ENCODE measurements at regions not wholly inside any gene's neighbourhood (a gene's known extent, or its start where the extent isn't known, plus 50 kb on each side); places are given as distances from the start of the nearest gene placed in this dataset.

DNA sequence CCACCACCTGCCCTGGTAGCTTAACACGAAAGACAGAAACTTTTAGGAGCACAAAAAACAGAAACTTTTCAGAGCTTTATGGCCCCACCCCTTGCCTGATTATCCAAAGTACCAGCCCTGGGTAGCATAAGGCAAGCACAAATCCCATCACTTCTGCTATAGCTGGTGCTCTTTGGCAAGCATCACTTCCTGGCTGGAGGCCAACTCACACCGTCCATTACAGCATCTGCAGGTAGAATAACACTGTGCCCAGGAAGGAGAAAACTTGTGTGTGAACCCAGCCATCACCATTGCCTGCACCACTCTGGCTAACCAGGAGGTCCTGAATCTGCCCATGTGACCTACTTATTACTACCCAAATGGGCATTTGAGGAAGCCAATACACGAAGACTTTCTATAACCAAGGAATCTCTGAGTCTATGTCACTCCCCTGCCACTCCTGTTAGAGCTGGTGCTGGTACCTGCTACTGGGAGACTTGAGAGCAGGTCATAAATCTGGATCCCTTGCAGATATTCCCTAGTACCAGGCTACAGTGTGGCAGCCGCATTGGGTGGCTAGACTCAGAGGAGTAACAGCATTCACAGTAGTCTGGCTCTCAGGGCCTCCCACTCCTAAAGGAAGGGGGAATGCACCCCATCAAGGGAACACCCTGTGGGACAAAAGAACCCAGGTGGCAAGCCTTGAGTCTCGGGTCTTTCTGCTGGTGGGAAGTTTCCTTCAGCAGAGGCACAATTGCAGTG lies 73.3 kb upstream of the AKAP13 start:
- Histone ChIP-seq H2AFZ (no peak overlapping the region), H3K9ac (no peak overlapping the region), H3K9me3 (ENCODE audit: low read depth) (no peaks in the 10 kb centered on the region), H3K4me3 (no peak overlapping the region), H3K4me2 (ENCODE audit: unreplicated experiment) (no peak overlapping the region), H3K4me1 (ENCODE audit: insufficient read depth) (no peaks in the 10 kb centered on the region), H3K9me2 (ENCODE audit: insufficient read depth) (no peaks in the 10 kb centered on the region), H3K36me3 (ENCODE audit: low read depth) (no peaks in the 10 kb centered on the region), H3K27ac (no peak overlapping the region), H4K20me1 (ENCODE audit: insufficient read depth) (no peaks in the 10 kb centered on the region), H3K79me2 (ENCODE audit: insufficient read depth) (no peaks in the 10 kb centered on the region), H3K27me3 (replicated peaks; ENCODE audit: insufficient read depth) (no peaks in the 10 kb centered on the region), H3F3A (ENCODE audit: insufficient read depth) (no peaks in the 10 kb centered on the region)
- 71% methylated on average over 5 of the region's 5 CpGs for WGBS, 2 experiments (ENCODE audit: low coverage in 1 of 2, low lambda C conversion rate in 2 of 2, missing lambda C conversion rate in 2 of 2)
- no peak for DNase-seq
- TF ChIP-seq EZH2phosphoT487 (IDR thresholded peaks at IDR 0.05; ENCODE audit: insufficient read depth, low read depth) (no peak), EZH2 (IDR thresholded peaks at IDR 0.05; ENCODE audit: insufficient read depth, poor library complexity, severe bottlenecking) (no peak)
- in situ Hi-C loops (cut with MboI): no loop called here

- Histone ChIP-seq H3K4me1 (ENCODE audit: insufficient read depth) (0 out of 2 replicates have a peak, but pooled peaks cover 3% of the 10 kb centered on the region), H3K36me3 (ENCODE audit: low read depth) (no peaks in the 10 kb centered on the region), H3F3A (ENCODE audit: insufficient read depth) (no peaks in the 10 kb centered on the region), H3K4me3 (no peak overlapping the region), H3K27ac (no peak overlapping the region), H3K79me2 (ENCODE audit: insufficient read depth) (no peaks in the 10 kb centered on the region), H3K27me3 (replicated peaks; ENCODE audit: insufficient read depth) (no peaks in the 10 kb centered on the region), H3K9me2 (ENCODE audit: insufficient read depth) (no peaks in the 10 kb centered on the region), H4K20me1 (ENCODE audit: insufficient read depth) (no peaks in the 10 kb centered on the region), H3K4me2 (ENCODE audit: unreplicated experiment) (no peak overlapping the region), H3K9ac (no peak overlapping the region), H2AFZ (no peak overlapping the region), H3K9me3 (ENCODE audit: low read depth) (no peaks in the 10 kb centered on the region)
- TF ChIP-seq EZH2 (IDR thresholded peaks at IDR 0.05; ENCODE audit: insufficient read depth, poor library complexity, severe bottlenecking) (no peak), EZH2phosphoT487 (IDR thresholded peaks at IDR 0.05; ENCODE audit: insufficient read depth, low read depth) (no peak)
- in situ Hi-C loops (cut with MboI): no loop called here
- 97 to 100% methylated on average over 2 of the region's 2 CpGs for WGBS, 2 experiments (ENCODE audit: low coverage in 1 of 2, low lambda C conversion rate in 2 of 2, missing lambda C conversion rate in 2 of 2)
- DNase-seq: no peak
Observed at GRCh38 chr15:85307687-85308045, 72.7 kb upstream of the AKAP13 start.

DNA sequence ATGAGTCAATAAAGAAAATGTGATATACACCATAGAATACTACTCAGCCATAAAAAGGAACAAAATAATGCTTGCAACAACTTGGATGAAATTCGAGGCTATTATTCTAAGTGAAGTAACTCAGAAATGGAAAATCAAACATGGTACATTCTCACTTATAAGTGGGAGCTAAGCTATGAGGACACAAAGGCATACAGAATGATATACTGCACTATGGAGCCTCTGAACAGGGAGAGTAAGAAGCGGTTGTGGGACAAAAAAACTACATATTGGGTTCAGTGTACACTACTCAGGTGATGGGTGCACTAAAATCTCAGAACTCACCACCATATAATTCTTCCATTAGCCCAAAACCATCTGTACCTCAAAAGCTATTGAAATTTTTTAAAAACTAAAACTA lies 68.8 kb upstream of the AKAP13 start:
- Histone ChIP-seq H3K27me3 (replicated peaks; ENCODE audit: insufficient read depth) (no peaks in the 10 kb centered on the region), H3K4me1 (ENCODE audit: insufficient read depth) (peaks cover 32% of the 10 kb centered on the region), H4K20me1 (ENCODE audit: insufficient read depth) (no peaks in the 10 kb centered on the region), H3K79me2 (ENCODE audit: insufficient read depth) (no peaks in the 10 kb centered on the region), H3K9me3 (ENCODE audit: low read depth) (no peaks in the 10 kb centered on the region), H3K27ac (no peak overlapping the region), H3K4me3 (no peak overlapping the region), H3K9me2 (ENCODE audit: insufficient read depth) (no peaks in the 10 kb centered on the region), H3K9ac (no peak overlapping the region), H2AFZ (no peak overlapping the region), H3K4me2 (ENCODE audit: unreplicated experiment) (no peak overlapping the region), H3K36me3 (ENCODE audit: low read depth) (no peaks in the 10 kb centered on the region), H3F3A (ENCODE audit: insufficient read depth) (peaks cover 16% of the 10 kb centered on the region)
- TF ChIP-seq EZH2 (IDR thresholded peaks at IDR 0.05; ENCODE audit: insufficient read depth, poor library complexity, severe bottlenecking): no peak
- no peak for TF ChIP-seq EZH2phosphoT487 (IDR thresholded peaks at IDR 0.05; ENCODE audit: insufficient read depth, low read depth)
- 62 to 66% methylated on average over 2 of the region's 2 CpGs for WGBS, 2 experiments (ENCODE audit: low coverage in 1 of 2, low lambda C conversion rate in 2 of 2, missing lambda C conversion rate in 2 of 2)
- in situ Hi-C loops (cut with MboI): no loop called here
- DNase-seq: no peak

DNA sequence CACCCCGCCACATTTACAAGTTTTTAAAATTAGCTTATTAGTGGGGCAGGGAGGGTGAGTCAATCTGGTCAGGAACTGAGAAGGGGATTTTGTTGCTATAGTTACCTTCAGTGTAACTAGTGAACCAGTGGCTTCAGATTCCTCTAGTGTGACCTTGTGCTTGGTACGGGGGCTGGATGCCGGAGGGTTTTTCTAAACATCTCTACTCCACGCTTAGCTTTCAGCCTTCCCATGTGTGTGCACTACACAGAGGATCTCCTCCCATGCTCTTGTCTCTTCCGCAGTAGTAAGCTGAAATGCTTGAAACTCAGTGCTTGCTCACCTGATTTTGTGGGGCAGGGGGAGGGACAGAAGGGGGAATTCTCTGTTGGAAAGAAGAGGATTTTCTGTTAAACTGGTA lies 67.9 kb upstream of the AKAP13 start:
- TF ChIP-seq EZH2 (IDR thresholded peaks at IDR 0.05; ENCODE audit: insufficient read depth, poor library complexity, severe bottlenecking): no peak
- H3K9ac ChIP-seq: no peak overlapping the region
- no peak overlapping the region for H2AFZ ChIP-seq
- no peaks in the 10 kb centered on the region for H3K9me2 ChIP-seq (ENCODE audit: insufficient read depth)
- no peaks in the 10 kb centered on the region for H3K79me2 ChIP-seq (ENCODE audit: insufficient read depth)
- H3K4me1 ChIP-seq (ENCODE audit: insufficient read depth): peaks cover 35% of the 10 kb centered on the region
- DNase-seq: peak; percentile 28
- no peaks in the 10 kb centered on the region for H3K9me3 ChIP-seq (ENCODE audit: low read depth)
- H3K27ac ChIP-seq: no peak overlapping the region
- peak overlapping the region; percentile 14 for H3K4me2 ChIP-seq (ENCODE audit: unreplicated experiment)
- WGBS, 2 experiments (ENCODE audit: low coverage in 1 of 2, low lambda C conversion rate in 2 of 2, missing lambda C conversion rate in 2 of 2): 82 to 84% methylated on average over 5 of the region's 5 CpGs
- H3K36me3 ChIP-seq (ENCODE audit: low read depth): no peaks in the 10 kb centered on the region
- H3F3A ChIP-seq (ENCODE audit: insufficient read depth): peaks cover 20% of the 10 kb centered on the region
- in situ Hi-C loops (cut with MboI): no loop called here
- no peak overlapping the region for H3K4me3 ChIP-seq
- H3K27me3 ChIP-seq (replicated peaks; ENCODE audit: insufficient read depth): no peaks in the 10 kb centered on the region
- H4K20me1 ChIP-seq (ENCODE audit: insufficient read depth): no peaks in the 10 kb centered on the region

All from GM23248 (cell line).